ENCODE measurements at regions not wholly inside any gene's neighbourhood (a gene's known extent, or its start where the extent isn't known, plus 50 kb on each side); places are given as distances from the start of the nearest gene placed in this dataset.

DNA sequence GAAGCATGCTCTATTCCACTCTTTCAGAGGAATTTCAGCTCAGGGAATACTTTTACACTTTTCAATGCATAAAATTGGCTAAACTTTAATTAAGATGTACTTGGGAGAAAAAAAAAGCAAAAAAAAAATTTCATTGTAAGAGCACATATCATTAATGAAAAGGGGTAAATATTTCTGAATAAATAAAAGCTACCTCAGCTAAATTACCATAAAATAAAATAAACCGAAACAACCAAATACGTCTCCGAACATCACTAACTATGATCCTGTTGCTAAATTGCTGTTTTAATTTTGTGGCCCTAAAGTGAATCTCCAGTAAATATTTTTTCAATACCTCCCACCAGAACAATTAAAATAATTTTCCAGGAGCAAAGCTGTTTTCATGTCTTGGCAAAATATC lies 203.7 kb upstream of the KCNJ16 start:
- peaks cover 0 to 5% of the 10 kb centered on the region in 2 donors for H3K27me3 Mint-ChIP-seq
- peaks cover 0 to 5% of the 10 kb centered on the region in 2 donors for H3K9me3 Mint-ChIP-seq
- DNase-seq (no peak), ATAC-seq (replicated peaks) (no peak)
- peaks cover 9 to 17% of the 10 kb centered on the region in 2 donors for H3K4me1 Mint-ChIP-seq
- peaks cover 0 to 2% of the 10 kb centered on the region in 2 donors for H3K36me3 Mint-ChIP-seq
- no peak overlapping the region for H3K27ac Mint-ChIP-seq
- H3K4me3 Mint-ChIP-seq = no peak overlapping the region

GRCh38 chr17:69872675-69873262 lies 202.3 kb upstream of the KCNJ16 start:
- Mint-ChIP-seq H3K4me1 (peaks cover 9 to 17% of the 10 kb centered on the region in 2 donors), H3K36me3 (no peaks in the 10 kb centered on the region), H3K27me3 (peaks cover 0 to 5% of the 10 kb centered on the region in 2 donors), H3K9me3 (peaks cover 0 to 4% of the 10 kb centered on the region in 2 donors), H3K4me3 (no peak overlapping the region), H3K27ac (no peak overlapping the region)
- ATAC-seq (replicated peaks) = no peak
- DNase-seq = no peak

DNA sequence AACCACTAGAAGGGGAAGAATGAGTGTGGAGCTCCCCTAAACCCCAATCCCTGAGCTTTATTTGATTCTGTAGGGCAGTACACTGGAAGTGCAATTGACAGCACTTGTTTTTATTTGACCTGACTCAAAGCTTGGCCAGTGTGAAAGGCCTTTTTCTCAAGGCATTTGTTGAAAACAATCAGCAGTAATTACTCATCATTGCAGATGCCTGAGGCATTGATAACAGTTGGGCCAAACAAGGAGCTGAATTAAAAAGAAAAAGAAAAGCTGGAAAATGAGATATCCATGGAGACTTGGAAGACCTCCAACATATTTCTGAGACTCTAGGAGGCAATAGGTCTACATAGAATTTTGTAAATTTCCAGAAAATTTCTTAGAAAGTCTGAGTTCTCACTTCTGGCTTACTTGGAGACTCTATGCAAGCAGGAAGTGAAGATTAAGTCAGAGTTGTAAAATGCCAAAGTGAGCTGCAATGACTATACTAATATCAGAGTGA lies 200.8 kb upstream of the KCNJ16 start:
- H3K36me3 Mint-ChIP-seq = no peaks in the 10 kb centered on the region
- peaks cover 4 to 12% of the 10 kb centered on the region in 2 donors for H3K4me1 Mint-ChIP-seq
- DNase-seq (no peak), ATAC-seq (replicated peaks) (no peak)
- no peak overlapping the region for H3K27ac Mint-ChIP-seq
- peaks cover 0 to 5% of the 10 kb centered on the region in 2 donors for H3K27me3 Mint-ChIP-seq
- no peak overlapping the region for H3K4me3 Mint-ChIP-seq
- H3K9me3 Mint-ChIP-seq = peaks cover 0 to 3% of the 10 kb centered on the region in 2 donors

DNA sequence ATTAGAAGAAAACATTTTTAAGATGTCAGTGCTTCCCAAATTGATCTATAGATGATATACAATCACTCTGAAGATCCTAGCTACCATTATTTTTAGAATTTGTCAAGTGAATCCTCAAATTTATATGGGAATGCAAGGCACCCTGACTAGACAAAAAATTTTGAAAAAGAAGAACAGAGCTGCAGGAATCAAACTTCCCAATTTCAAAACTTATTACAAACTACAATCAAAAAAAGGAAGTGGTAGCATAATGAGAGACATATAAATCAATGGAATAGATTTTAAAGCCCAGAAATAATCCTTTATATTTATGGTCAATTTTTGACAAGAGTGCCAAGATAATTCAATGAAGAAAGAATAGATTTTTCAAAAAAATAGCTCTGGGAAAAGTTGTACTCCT lies 198.3 kb upstream of the KCNJ16 start:
- H3K9me3 Mint-ChIP-seq = peaks cover 0 to 3% of the 10 kb centered on the region in 2 donors
- no peak overlapping the region for H3K4me3 Mint-ChIP-seq
- no peak for DNase-seq
- no peaks in the 10 kb centered on the region for H3K36me3 Mint-ChIP-seq
- no peak for ATAC-seq (replicated peaks)
- no peaks in the 10 kb centered on the region for H3K4me1 Mint-ChIP-seq
- H3K27me3 Mint-ChIP-seq = peaks cover 0 to 3% of the 10 kb centered on the region in 2 donors
- H3K27ac Mint-ChIP-seq = no peak overlapping the region

- no peaks in the 10 kb centered on the region for H3K36me3 Mint-ChIP-seq
- no peak overlapping the region for H3K4me3 Mint-ChIP-seq
- ATAC-seq (replicated peaks) = no peak
- DNase-seq = no peak
- peaks cover 0 to 3% of the 10 kb centered on the region in 2 donors for H3K9me3 Mint-ChIP-seq
- no peaks in the 10 kb centered on the region for H3K27me3 Mint-ChIP-seq
- no peak overlapping the region for H3K27ac Mint-ChIP-seq
- H3K4me1 Mint-ChIP-seq = no peaks in the 10 kb centered on the region
Measured at GRCh38 chr17:69878661-69879060, 196.4 kb upstream of the KCNJ16 start.

DNA sequence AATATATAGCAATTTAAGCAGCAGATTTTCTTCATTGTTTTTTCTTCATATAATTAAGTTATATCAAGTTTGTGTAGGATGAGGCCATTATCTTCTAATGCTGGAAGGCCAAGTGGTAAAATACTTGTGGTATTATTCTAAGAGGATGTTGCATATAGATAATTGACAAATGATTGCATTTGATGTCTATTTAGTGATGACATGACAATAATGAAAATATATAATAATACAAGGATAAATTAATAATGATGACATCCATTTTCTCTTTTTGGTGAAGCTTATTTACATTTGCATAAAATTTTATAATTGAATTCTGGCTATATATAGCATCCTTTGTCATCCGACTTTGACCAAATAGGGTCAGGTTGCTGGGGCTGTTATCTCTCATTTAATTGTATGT lies 195.4 kb upstream of the KCNJ16 start:
- no peaks in the 10 kb centered on the region for H3K4me1 Mint-ChIP-seq
- H3K36me3 Mint-ChIP-seq = no peaks in the 10 kb centered on the region
- no peak overlapping the region for H3K27ac Mint-ChIP-seq
- ATAC-seq (replicated peaks) (no peak), DNase-seq (no peak)
- no peaks in the 10 kb centered on the region for H3K27me3 Mint-ChIP-seq
- no peak overlapping the region for H3K4me3 Mint-ChIP-seq
- peaks cover 0 to 3% of the 10 kb centered on the region in 2 donors for H3K9me3 Mint-ChIP-seq

- Mint-ChIP-seq H3K36me3 (no peaks in the 10 kb centered on the region), H3K9me3 (peaks cover 0 to 3% of the 10 kb centered on the region in 2 donors), H3K27me3 (no peaks in the 10 kb centered on the region), H3K27ac (no peak overlapping the region), H3K4me1 (no peaks in the 10 kb centered on the region), H3K4me3 (no peak overlapping the region)
- DNase-seq = no peak
- ATAC-seq (replicated peaks) = no peak
Measured at GRCh38 chr17:69880591-69881112, 194.4 kb upstream of the KCNJ16 start.

DNA sequence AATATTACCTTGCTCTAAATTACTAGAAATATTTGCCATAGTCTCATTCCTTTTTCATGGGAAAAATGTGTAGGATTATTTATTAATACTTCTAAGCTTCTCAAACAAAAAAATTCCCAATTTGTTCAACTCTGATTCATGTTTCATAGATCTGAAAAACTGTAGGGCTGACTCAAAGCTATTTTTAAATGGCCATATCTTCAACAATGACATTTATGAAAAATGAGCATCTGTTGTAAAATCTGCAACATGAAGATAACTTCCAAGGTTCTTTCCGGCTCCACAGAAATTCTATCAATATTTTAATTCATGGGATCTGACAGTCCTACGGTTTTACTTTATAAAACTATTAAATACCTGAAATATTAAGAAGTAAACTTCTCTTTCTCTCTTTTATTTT lies 192.7 kb upstream of the KCNJ16 start:
- H3K27ac Mint-ChIP-seq = no peak overlapping the region
- ATAC-seq (replicated peaks) (no peak), DNase-seq (no peak)
- H3K27me3 Mint-ChIP-seq = no peaks in the 10 kb centered on the region
- no peaks in the 10 kb centered on the region for H3K4me1 Mint-ChIP-seq
- H3K9me3 Mint-ChIP-seq = peaks cover 0 to 1% of the 10 kb centered on the region in 2 donors
- no peaks in the 10 kb centered on the region for H3K36me3 Mint-ChIP-seq
- H3K4me3 Mint-ChIP-seq = no peak overlapping the region

- H3K36me3 Mint-ChIP-seq = no peaks in the 10 kb centered on the region
- no peaks in the 10 kb centered on the region for H3K4me1 Mint-ChIP-seq
- H3K4me3 Mint-ChIP-seq = no peak overlapping the region
- DNase-seq = no peak
- no peak overlapping the region for H3K27ac Mint-ChIP-seq
- peaks cover 0 to 1% of the 10 kb centered on the region in 2 donors for H3K9me3 Mint-ChIP-seq
- ATAC-seq (replicated peaks) = no peak
- no peaks in the 10 kb centered on the region for H3K27me3 Mint-ChIP-seq
Measured at GRCh38 chr17:69883120-69883519, 191.9 kb upstream of the KCNJ16 start.

GRCh38 chr17:69884356-69884755 lies 190.7 kb upstream of the KCNJ16 start:
- no peak for DNase-seq
- H3K36me3 Mint-ChIP-seq = no peaks in the 10 kb centered on the region

DNA sequence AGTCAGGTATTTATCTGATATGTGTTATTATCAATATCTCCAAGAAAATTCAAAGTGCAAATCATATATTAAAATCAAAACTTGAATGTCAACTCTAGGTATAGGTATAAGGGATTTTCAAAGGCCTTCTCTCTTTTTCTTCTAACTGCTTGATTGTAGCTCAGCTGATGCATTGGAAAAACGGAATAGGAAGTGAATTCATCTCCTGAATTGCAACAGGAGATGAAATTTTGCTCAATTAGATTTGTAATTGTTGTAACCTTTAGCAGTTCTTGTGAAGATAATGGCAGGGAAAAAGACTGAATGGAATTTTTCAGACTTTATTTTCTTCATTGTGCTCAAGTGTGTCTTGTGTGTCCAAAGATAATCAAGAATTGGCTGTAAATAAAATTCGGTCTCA lies 190.2 kb upstream of the KCNJ16 start:
- no peaks in the 10 kb centered on the region for H3K27me3 Mint-ChIP-seq
- no peak overlapping the region for H3K4me3 Mint-ChIP-seq
- H3K27ac Mint-ChIP-seq = no peak overlapping the region
- H3K4me1 Mint-ChIP-seq = no peaks in the 10 kb centered on the region
- no peaks in the 10 kb centered on the region for H3K9me3 Mint-ChIP-seq
- DNase-seq (no peak), ATAC-seq (replicated peaks) (no peak)
- H3K36me3 Mint-ChIP-seq = no peaks in the 10 kb centered on the region

More at GRCh38 chr17:69884356-69884755, 190.7 kb upstream of the KCNJ16 start:
- ATAC-seq (replicated peaks) = no peak
- H3K4me3 Mint-ChIP-seq = no peak overlapping the region
- no peak overlapping the region for H3K27ac Mint-ChIP-seq
- no peaks in the 10 kb centered on the region for H3K9me3 Mint-ChIP-seq
- no peaks in the 10 kb centered on the region for H3K4me1 Mint-ChIP-seq
- no peaks in the 10 kb centered on the region for H3K27me3 Mint-ChIP-seq

DNA sequence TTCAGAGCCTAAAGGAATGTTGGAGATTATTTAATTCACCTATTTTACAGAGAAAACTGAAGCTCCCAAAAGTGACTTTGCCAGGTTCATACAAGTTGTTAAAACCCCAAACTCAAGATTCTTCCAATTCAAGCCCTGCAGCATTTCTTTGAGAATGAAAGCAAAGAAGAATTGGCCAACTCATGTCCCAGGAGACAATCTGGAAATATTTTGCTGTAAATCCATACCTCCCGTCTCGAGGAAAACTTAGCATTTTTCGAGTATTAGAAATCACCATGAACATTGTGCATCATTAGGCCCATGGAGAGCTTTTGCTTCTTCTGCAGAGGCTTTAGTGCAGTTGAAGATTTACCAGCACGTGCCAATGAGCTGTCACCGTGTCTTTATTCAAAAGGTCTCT lies 176.4 kb upstream of the KCNJ16 start:
- ATAC-seq (replicated peaks) (no peak), DNase-seq (no peak)
- no peak overlapping the region for H3K4me3 Mint-ChIP-seq
- H3K36me3 Mint-ChIP-seq = no peaks in the 10 kb centered on the region
- H3K4me1 Mint-ChIP-seq = no peaks in the 10 kb centered on the region
- no peak overlapping the region for H3K27ac Mint-ChIP-seq
- H3K9me3 Mint-ChIP-seq = no peaks in the 10 kb centered on the region
- H3K27me3 Mint-ChIP-seq = no peaks in the 10 kb centered on the region

GRCh38 chr17:69900101-69900500 lies 174.9 kb upstream of the KCNJ16 start:
- ATAC-seq (replicated peaks) (no peak), DNase-seq (no peak)
- Mint-ChIP-seq H3K27ac (no peak overlapping the region), H3K4me1 (no peaks in the 10 kb centered on the region), H3K9me3 (no peaks in the 10 kb centered on the region), H3K4me3 (no peak overlapping the region), H3K36me3 (no peaks in the 10 kb centered on the region), H3K27me3 (no peaks in the 10 kb centered on the region)

DNA sequence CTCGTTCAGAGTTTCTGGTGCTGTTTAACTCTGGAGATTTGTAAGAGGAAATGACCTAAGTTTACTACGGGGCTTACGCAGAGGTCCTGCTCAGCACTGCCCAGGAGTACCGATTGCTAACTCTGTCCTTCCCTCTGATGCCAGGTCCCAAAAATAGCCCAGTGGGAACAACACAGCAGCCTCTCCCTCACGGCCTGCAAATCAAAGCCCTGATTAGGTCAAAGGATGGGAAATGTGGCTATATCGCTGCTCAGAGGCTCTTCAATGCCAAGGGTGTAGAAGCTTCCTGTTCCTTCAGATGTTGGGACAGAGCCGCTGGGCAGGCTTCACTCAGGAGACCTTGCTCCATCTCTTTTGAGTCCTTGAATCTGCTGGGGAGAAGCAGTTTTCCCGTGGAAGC lies 174.2 kb upstream of the KCNJ16 start:
- H3K27me3 Mint-ChIP-seq = no peaks in the 10 kb centered on the region
- H3K9me3 Mint-ChIP-seq = no peaks in the 10 kb centered on the region
- H3K4me3 Mint-ChIP-seq = no peak overlapping the region
- H3K27ac Mint-ChIP-seq = no peak overlapping the region
- H3K36me3 Mint-ChIP-seq = no peaks in the 10 kb centered on the region
- no peaks in the 10 kb centered on the region for H3K4me1 Mint-ChIP-seq
- ATAC-seq (replicated peaks) (no peak), DNase-seq (no peak)

GRCh38 chr17:69906306-69906705 lies 168.7 kb upstream of the KCNJ16 start:
- ATAC-seq (replicated peaks) (no peak), DNase-seq (no peak)
- Mint-ChIP-seq H3K9me3 (peaks cover 0 to 2% of the 10 kb centered on the region in 2 donors), H3K36me3 (no peaks in the 10 kb centered on the region), H3K27ac (no peak overlapping the region), H3K4me3 (no peak overlapping the region), H3K27me3 (no peaks in the 10 kb centered on the region), H3K4me1 (peaks cover 3 to 13% of the 10 kb centered on the region in 2 donors)

Data from stimulated activated naive B cell treated with anti-CD40 and anti-IgM and Interleukin-4, amounts not matched to agents 10 μg/mL and 1 μg/mL and 100 μg/mL, for 72 hours (primary cell).